ENCODE measurements at regions not wholly inside any gene's neighbourhood (a gene's known extent, or its start where the extent isn't known, plus 50 kb on each side); places are given as distances from the start of the nearest gene placed in this dataset.
"Not testable (repeated sequence)": the region's sequence is repeated elsewhere in the genome, so short reads cannot be mapped to it uniquely, and the experiment has no call there.

GRCh38 chr10:21441625-21442024, 83.9 kb downstream of the SKIDA1 start:
- no peak for DNase-seq (ENCODE audit: low read depth)
- H3K4me3 ChIP-seq (ENCODE audit: low read depth, low read length) = no peak overlapping the region
- in situ Hi-C loops (cut with HindIII; ENCODE audit: low sequenced_read_pairs) = no loop called here
- no peak for TF ChIP-seq CTCF (IDR thresholded peaks at IDR 0.05; ENCODE audit: low read depth, low read length, missing control alignments)

- DNase-seq (ENCODE audit: low read depth); H3K4me3 ChIP-seq (ENCODE audit: low read depth, low read length); in situ Hi-C loops (cut with HindIII; ENCODE audit: low sequenced_read_pairs): not testable (repeated sequence)
Measured at GRCh38 chr10:21438914-21439313, 86.6 kb downstream of the SKIDA1 start.

DNA sequence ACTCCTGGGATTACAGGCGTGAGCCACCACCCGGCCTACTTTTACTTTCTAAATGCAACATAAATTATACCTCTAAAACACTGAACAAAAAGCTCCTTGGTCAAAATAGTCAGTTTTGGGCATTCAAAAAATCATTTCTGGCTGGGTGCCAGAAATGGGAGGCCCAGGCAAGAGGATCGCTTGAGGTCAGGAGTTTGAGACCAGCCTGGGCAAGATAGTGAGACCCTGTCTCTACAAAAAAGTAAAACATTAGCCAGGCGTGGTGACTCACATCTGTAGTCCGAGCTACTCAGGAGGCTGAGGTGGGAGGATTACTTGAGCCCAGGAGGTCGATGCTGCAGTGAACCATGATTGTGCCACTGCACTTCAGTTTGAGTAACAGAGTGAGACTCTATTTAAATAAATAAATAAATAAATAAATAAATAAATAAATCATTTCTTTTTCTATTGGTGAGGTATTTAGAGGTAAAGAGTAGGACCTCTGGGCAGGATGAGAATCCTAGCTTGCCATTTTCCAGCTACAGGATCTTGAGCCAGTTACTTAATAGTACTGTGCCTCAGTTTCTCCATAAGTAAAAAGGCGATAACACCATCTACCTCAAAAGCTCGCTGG, 87.6 kb downstream of the SKIDA1 start:
- no peak overlapping the region for H3K4me3 ChIP-seq (ENCODE audit: low read depth, low read length)
- TF ChIP-seq CTCF (IDR thresholded peaks at IDR 0.05; ENCODE audit: low read depth, low read length, missing control alignments) = no peak
- no peak for DNase-seq (ENCODE audit: low read depth)
- in situ Hi-C loops (cut with HindIII; ENCODE audit: low sequenced_read_pairs) = no loop called here

DNA sequence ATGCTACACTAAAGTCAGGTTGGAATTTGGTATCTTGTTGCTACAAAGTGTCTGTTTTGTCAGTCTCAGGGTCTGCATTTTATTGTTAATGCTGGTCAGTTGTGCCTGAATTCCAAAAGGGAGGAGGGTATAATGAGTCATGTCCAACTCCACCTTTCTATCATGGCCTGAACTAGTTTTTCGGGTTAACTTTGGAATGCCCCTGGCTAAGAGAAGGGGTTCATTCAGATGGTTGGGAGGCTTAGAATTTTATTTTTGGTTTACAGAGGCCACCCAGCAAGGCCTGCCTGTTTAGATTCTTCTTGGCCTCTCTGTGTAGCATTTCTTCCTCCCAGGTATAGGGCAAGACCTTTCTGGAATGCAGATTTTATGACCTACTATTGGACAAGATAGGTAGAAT, 93.2 kb downstream of the SKIDA1 start:
- no peak for TF ChIP-seq CTCF (IDR thresholded peaks at IDR 0.05; ENCODE audit: low read depth, low read length, missing control alignments)
- H3K4me3 ChIP-seq (ENCODE audit: low read depth, low read length) = no peak overlapping the region
- no peak for DNase-seq (ENCODE audit: low read depth)
- in situ Hi-C loops (cut with HindIII; ENCODE audit: low sequenced_read_pairs) = no loop called here

- DNase-seq (ENCODE audit: low read depth) = no peak
- H3K4me3 ChIP-seq (ENCODE audit: low read depth, low read length) = no peak overlapping the region
- TF ChIP-seq CTCF (IDR thresholded peaks at IDR 0.05; ENCODE audit: low read depth, low read length, missing control alignments) = no peak
- in situ Hi-C loops (cut with HindIII; ENCODE audit: low sequenced_read_pairs) = no loop called here
Measured at GRCh38 chr10:21431799-21432198, 93.7 kb downstream of the SKIDA1 start.

- no peak overlapping the region for H3K4me3 ChIP-seq (ENCODE audit: low read depth, low read length)
- no peak for TF ChIP-seq CTCF (IDR thresholded peaks at IDR 0.05; ENCODE audit: low read depth, low read length, missing control alignments)
- in situ Hi-C loops (cut with HindIII; ENCODE audit: low sequenced_read_pairs) = no loop called here
- no peak for DNase-seq (ENCODE audit: low read depth)
Measured at GRCh38 chr10:21427804-21428481, 97.5 kb downstream of the SKIDA1 start.

- TF ChIP-seq CTCF (IDR thresholded peaks at IDR 0.05; ENCODE audit: low read depth, low read length, missing control alignments) = no peak
- in situ Hi-C loops (cut with HindIII; ENCODE audit: low sequenced_read_pairs) = no loop called here
- H3K4me3 ChIP-seq (ENCODE audit: low read depth, low read length) = no peak overlapping the region
- no peak for DNase-seq (ENCODE audit: low read depth)
Measured at GRCh38 chr10:21424459-21424861, 101.0 kb downstream of the SKIDA1 start.
